GM19043 (cell line): ENCODE measurements at regions not wholly inside any gene's neighbourhood (a gene's known extent, or its start where the extent isn't known, plus 50 kb on each side); places are given as distances from the start of the nearest gene placed in this dataset.

Experiments
- ATAC-seq: cut with Tn5 transposase; IDR thresholded peaks from one replicate; pipeline ENCODE4 v1.9.1; 2021; ENCODE audit warnings: low read depth; ENCODE audit not compliant: unreplicated experiment

DNA sequence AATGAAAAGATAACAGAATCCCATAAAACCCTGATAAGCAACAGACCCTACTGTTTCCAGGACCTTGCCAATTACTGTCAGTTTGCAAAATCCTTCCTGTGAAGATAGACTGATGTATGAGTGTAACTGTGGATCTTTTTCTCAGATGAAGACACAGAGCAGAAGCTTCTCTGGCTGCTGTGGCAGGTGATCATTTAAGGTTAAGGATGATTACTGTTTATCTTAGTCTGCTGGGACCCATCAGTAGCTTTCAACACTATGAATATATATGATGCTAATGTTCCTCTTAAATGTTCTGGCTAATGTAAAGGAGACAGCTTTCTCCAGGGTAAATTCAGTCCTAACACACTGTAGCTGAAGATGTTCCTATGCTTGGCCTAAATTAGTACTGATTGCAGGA is 56.0 kb upstream of the CTTNBP2 start:
- ATAC-seq: no peak

DNA sequence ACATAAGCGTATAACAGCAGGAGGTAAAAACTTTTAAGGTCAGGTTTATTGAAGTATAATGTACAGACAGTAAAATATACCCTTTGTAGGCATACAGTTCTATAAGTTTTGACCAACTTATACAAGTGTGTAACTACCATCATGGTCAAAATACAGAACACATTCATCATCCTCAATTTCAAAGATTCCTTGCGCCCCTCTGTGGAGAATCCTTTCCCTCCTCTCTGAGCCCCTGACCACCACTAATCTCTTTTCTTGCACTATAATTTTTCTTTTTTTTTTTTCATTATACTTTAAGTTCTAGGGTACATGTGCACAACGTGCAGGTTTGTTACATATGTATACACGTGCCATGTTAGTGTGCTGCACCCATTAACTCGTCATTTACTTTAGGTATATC is 58.1 kb upstream of the CTTNBP2 start:
- ATAC-seq: no peak

DNA sequence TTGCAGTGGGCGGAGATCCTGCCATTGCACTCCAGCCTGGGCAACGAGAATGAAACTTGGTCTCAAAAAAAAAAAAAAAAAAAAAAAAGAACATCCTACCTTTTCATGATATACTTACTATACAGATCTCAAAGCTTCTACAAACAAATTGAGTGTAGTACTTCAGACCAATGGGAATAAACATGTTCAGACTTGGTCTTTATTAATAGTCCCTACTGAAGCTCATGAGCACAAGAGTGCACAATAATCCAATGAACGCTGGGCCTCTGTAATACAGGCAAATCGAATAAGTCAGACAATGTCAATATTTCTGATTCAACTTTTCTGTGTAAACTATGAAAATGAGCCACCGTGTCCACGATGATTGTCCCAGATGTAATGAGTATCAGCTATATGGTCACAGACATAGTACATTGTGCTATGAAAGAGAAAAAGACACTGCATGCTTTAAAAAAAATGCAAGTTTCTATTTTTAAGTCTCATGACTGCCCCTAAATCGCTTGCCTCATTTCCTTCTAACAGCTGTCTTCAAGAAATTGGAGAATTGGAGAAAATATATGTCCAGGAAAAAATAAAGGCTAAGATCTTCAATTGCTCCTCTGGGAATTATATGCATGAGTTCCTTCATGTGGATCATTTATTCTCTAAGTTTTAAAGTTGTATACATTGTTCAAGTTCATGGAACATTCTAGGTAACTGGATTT is 64.0 kb upstream of the CTTNBP2 start:
- ATAC-seq: no peak

DNA sequence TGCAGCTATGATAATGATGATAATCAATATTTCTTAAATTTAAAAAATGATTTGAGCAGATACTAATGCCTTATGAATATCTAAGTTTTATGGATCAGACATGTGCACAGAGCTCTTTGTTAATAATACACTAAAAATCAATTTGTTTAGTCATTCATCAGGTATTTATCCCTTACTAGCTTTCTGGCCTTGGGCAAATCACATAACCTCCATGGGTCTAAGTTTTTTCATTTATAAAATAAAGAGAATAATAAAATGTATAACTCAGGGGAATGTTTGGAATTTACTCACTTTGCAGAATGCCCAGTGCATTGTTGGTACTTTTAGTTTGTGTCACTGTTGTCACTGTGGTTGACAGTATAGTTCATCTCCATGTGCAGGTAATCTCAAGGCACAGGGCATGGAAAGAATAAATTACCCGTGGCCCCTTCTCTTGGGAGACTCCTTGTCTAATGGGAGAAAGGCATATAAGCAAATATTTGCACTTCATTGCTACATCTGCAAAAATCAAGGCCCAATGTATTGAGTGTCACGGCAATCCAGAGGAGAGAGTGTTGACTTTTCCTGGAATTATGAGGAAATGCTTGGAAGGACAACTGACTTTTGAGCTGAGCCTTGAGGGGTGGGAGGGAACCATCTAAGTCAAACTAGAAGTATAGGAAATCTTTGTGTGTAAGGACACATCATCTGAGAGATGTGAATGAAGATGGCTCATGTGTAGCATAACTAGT is 64.7 kb upstream of the CTTNBP2 start:
- no peak for ATAC-seq

DNA sequence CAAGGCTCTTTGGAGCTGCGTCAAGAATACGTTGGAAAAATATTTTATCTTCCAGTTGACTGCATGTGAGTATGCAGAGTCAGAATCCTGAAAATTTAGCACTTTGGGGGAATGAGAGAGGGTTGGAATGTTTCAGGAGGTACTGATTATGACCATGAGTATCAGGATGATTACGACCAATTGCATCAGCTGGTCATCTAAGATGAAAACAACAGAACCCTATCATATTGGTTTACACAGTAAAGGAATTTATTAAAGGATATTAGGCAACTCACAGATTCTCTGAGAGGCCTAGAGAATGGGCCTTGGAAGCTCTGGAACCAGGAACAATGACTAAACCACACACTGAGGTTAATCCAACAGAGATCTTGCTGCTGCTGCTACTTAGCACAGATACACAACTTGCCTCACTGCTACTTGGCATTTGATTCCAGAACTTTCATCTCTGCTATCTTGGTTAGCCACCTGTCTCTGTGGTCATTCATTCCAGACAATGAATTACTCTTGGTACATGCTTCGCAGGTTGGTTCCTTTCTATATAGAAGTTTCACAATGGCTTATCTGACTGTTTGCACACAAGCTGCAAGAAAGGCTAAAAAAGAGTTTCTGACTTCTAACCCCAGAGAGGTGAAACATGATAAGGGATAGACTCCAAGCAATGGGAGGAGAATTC is 68.0 kb upstream of the CTTNBP2 start:
- no peak for ATAC-seq

DNA sequence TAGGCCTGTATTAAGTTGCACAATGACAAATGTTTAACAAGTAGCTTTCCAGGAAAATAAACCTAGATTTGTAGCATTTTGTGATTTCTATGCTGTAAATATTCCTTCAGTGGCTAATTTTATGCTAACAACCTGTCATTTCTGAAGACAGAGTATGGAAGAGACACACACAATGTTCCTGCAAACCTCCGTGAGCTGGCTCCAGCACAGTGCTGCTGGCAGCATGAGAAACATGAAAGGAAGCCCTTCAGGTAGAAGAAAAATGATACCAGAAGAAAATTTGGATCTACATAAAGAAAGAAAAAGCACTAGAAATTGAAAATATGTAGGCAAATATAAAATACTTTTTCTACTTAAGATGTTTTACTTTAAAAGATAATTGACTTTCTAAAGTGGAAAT is 69.5 kb upstream of the CTTNBP2 start:
- ATAC-seq: no peak

DNA sequence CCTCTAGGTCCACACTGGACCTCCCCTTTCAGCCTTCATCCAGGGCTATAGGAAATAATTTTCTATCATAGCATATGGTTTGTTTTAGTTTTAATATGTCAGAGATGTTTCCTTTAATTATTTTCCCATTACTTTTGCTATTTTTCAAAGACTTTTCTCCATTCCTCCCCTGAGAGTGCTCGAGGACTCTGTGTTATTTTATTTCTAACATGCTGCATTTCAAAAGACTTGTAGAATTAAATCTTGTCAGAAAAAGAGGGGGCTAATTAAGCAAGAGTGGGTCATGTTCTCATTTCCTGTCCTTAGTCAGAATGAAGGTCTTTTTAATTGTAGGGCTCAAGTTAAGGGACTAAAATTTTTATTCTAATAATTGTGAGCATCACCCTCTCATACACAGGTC is 71.6 kb upstream of the CTTNBP2 start:
- no peak for ATAC-seq

DNA sequence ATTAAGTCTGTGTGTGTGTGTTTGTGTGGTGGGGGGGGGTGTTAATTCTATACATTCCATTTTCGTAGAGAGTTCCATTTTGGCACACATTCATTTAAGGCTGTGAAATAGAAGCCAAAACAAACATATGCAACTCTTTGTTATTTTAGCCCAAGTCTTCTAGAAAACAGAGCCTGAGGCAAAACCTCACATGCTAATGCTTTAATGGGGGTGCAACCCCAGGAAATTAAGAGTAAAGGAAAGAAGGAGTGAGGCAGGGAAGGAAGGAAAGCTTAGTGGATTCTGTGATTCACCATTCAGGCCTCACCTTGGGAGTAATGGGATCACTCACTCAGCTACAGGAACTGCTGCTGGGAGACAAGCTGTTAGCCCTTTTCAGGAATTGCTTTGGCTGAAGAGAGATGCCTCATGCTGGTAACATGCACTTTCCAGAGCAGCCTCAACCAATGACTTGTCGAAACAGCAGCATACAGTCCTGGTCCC is 73.0 kb upstream of the CTTNBP2 start:
- ATAC-seq: no peak

DNA sequence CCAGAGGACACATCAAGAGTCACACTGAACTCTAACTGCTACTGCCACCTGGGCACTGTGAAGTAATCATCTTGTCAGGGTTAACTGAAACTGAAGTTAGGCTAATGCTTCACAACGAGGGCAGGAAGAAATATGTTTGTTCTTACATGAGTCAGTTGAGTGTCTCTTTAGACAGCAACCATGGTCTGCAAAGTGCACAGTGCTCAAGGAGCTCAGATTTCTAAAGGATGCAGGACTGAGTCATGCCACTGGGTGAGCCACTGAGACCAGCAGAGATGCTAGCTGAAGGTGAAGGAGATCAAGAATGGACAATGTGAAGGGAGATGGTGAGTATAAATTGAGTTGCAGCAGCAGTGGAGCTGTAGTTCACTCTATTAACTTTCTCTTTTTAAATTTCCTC is 76.0 kb upstream of the CTTNBP2 start:
- ATAC-seq: peak; percentile 44

DNA sequence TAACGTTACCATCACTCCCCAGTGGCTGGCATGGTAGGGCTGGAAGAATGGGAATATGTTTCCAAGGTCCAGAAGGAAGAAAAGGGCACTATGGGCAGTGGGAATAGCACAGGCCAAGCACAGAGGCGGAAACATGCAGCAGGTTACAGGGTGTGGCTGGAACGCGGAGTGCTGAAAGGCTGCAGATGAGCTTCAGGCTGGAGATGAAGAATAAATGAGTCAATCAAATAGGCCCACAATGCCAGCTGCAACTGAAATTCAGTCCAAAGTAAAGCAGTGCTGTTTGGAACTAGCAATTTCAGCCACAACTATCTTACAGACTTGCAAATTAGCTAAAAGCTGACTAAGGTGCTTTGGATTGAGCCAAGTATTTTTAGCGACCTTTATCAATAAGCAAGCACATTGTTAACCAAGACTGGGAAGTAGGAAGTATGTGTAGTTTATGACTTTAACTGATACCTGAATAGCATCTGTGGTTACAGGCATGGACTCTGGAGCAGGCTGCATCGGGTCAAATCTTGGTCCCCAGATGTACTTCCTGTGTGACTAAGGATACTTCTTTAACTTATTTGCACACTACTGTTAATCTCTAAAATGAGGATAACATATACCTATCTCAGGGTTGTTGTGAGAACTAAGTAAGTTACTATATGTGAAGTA is 77.5 kb upstream of the CTTNBP2 start:
- no peak for ATAC-seq

DNA sequence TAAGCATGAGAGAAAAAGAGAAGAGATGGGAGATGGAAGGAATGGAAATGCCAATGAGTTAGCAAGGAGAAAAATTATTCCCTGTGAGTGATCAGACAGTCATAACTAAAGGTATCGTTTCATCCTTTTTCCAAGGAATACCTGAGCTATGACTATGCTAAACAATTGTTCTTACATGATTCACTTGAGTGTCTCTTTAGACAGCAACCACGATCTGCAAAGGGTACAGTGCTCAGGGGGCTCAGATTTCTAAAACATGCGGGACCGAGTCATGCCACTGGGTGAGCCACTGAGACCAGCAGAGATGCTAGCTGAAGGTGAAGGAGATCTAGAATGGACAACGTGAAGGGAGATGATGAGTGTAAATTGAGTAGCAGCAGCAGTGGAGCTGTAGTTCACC is 78.0 kb upstream of the CTTNBP2 start:
- ATAC-seq: no peak

DNA sequence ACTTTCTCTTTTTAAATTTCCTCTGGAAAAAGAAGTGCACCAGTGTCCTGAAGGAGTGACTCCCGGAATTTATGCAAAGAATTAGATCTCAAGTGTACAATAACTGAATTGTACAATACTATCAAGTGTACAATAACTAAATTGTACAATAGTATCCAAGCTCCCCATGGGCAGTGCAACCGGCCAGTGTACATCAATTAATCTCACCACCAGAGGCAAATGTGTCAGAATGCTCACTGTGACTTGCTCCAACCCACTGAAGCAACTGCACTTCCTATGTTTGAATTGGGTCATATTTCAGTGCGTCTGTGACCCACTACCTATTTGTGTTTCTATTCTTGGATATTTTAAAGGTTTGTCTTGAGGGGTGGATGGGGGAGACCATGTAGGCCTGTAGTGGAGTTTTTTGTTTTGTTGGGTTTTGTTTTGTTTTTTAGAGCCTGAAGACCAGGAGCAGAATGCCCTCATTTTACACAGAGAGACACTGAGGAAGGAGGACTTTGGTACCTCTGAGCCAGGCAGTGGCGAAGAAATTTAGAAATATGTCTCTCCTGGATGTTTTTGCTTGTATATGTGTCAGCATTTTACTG is 78.5 kb upstream of the CTTNBP2 start:
- ATAC-seq: no peak

DNA sequence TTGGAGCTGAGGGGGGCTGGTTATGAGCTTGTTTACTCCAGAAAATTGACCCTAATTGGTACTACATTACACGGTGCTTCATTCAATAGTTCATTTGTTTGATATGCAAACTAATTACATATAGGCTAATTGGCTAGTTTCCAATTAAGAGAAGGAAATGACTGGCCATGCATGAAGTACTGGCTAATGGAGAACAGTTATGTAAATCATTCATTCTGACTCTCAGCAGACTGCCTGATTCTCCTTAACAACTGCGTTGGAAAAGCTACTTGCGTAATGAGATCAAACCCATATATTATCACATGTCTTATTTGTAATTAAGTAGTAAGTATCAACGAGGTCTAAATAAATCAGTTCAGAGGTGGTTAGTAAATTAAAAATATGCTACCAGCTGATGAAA is 81.8 kb upstream of the CTTNBP2 start:
- no peak for ATAC-seq

DNA sequence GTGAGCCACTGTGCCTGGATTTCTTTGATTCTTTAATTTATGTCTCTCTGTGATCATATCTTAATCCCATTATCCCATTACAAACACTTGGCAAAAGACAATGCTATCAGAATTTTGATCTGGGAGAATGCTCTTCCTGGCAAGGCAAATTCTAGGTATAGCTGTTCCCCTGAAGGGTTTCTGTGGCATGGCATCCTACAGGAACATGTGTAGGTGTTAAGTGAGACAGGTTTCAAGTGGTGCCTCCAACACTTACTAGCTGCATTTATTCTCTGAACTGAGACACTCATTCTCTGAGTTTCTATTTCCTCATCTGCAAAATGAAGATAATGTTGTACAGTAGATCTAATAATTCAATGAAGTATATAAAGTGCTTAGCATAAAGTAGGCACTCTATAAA is 87.1 kb upstream of the CTTNBP2 start:
- no peak for ATAC-seq

DNA sequence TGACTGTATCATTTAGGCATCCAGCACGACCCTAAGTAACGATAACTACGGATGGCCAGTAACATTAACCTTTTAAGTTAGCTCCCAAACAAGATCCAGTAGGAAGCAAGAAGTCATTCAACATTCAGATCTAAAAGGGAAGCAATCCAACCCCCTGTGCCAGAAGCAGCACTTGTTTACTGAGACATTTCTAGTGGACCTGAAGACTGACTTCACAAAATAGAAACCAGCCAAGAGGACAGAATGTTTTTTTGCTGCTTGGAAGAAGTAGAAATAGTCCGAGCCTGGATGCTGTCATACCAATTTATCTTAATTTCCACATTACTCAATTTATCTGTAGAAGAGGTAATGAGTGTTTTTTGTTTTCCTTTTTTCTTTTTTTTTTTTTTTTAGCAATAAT is 88.0 kb upstream of the CTTNBP2 start:
- no peak for ATAC-seq

DNA sequence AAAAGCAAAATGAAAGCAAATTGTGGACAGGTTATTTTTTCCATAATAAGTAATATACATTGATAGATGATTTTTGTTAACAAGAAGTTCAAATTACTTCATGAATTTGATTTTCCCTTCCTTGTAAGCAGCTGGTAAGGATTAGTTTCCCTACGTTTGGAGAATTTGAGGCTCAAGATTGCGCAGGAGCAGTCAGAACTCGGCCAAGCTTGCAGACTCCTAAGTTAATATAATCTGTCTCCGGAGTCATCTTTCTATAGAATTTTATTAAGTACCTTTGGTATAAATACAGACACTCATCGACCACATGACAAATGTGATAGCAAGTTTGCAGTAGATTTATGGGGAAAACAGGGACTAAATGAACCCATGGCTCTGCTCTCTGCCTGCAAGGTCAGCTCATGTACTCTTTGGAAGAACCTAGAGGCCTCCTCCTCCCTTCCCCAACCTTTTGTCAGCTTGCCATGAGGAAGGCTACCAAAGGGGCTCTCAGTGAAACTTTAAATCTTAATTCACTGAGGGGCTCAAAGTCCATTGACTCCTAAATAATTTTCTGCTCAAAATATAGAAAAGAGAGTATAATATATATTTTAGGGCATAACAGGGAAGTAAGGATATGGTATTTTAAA is 89.2 kb upstream of the CTTNBP2 start:
- no peak for ATAC-seq

DNA sequence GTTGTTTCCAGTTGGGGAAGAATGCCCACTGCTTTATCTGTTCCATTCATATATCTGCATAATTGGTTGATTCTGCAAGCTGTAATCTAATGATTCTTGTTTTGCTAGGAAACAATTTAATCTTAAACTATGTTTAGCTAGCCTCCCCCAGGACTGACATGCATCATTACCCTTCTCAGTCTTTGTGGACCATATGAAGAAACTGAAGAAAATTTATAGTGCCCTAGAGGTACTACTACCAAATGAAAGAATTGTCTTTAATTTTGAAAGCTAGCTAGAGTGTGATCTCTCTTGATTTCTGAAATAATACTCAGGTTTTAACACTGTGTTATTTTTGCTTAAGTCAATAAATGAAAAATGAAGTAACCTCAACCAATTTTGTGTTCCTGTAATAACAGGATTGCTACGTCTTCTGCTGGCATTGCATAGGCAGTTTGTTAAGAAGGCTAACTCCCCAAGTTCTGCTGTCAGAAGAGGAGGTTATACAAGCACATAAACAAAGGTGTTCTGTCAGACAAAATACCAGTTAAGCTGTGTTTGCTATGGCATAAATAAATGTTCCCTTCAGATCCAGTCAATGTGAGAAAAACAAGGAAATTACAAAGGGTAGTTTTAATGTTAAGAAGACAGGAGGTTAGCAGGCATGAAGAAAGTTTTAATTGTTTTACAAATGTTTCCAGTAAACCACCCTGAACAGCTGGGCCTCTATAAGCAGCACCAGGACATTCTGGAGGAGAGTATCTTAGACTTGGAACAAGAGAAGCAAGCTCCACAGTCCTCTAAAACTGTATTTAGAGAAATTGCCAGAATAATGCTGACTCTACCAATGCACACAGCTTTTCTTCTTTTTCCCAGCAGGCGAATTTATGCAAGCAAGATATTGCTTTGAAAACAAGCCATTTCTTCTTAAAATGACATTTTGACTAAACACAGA is 90.3 kb upstream of the CTTNBP2 start:
- no peak for ATAC-seq

DNA sequence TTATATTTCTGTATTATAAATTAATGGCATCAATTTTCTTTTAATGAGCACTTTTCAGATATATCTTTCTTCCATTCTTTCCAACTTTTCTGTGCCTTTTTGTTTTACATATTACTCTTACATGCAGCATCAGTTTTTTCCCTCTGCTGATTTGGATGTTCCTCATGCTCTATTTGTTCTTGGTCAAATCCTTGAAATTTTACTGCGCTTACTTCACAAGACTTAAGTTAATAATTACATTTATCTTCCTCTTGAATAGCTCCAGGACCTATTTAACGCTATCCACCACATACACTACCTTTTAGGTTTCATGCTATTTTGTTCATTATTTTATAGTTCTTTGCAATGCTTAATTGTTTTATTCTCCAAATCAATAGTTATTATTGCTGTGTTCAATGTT is 97.6 kb upstream of the CTTNBP2 start:
- no peak for ATAC-seq

DNA sequence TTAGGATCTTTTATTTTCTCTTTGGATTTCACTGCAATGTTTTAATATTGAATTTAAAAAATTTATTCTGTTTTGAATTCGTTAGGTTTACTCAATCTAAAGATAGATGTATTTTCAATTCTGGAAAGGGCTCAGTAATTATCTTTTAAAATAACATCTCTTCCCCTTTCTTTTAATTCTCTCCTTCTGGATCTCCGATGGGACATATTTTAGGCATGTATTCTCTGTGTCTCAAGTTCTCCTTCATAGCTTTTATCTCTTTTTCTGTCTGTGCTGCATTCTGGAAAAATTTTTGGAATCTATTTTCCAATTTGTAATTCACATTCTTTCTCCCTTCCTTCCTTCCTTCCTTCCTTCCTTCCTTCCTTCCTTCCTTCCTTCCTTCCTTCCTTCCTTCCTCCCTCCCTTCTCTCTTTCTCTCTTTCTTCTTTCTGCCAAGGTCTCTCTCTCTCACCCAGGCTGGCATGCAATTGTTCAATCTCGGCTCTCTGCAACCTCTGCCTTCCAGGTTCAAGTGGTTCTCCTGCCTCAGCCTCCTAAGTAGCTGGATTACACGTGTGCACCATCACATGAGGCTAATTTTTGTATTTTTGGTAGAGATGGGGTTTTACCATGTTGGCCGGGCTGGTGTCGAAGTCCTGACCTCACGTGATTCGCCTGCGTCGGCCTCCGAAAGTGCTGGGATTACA is 98.5 kb upstream of the CTTNBP2 start:
- ATAC-seq: no peak
